Esophagus squamous epithelium (tissue), 5 donors: ENCODE measurements at regions not wholly inside any gene's neighbourhood (a gene's known extent, or its start where the extent isn't known, plus 50 kb on each side); places are given as distances from the start of the nearest gene placed in this dataset.

Source experiments
- DNase-seq: peaks from one replicate; lab custom pipeline; 2025; lab: John Stamatoyannopoulos, UW
- H3K27ac ChIP-seq, 4 donors: fragments of 200-600 bp; sonication (generic); one replicate each; pipeline ENCODE4 v1.5.1; 2016 to 2019; ENCODE audit warnings: mild to moderate bottlenecking in 1 of 4
- H3K27me3 ChIP-seq, 4 donors: fragments of 200-600 bp; sonication (generic); 1 replicate in 3 of 4; 2 replicates in 1 of 4; pipeline versions ENCODE4 v1.5.1 to v1.6.0; 2017 to 2021; ENCODE audit warnings: antibody characterized with exemption in 1 of 4
- H3K36me3 ChIP-seq, 3 donors: fragments of 200-600 bp; sonication (generic); one replicate each; pipeline ENCODE4 v1.5.1; 2016 to 2019
- H3K4me1 ChIP-seq, 3 donors: fragments of 200-600 bp; sonication (generic); one replicate each; pipeline ENCODE4 v1.5.1; 2017 to 2019
- H3K4me3 ChIP-seq, 4 donors: fragments of 200-600 bp; sonication (generic); 1 replicate in 3 of 4; 2 replicates in 1 of 4; pipeline ENCODE4 v1.5.1; 2016 to 2019; ENCODE audit warnings: mild to moderate bottlenecking in 2 of 4, moderate library complexity in 1 of 4
- H3K9me3 ChIP-seq, 3 donors: fragments of 200-600 bp; sonication (generic); one replicate each; pipeline ENCODE4 v1.5.1; 2016 to 2019
- POLR2A ChIP-seq, 4 donors: fragments of 450-650 bp; IDR thresholded peaks; one replicate each; pipeline ENCODE4 v1.6.1; 2017; ENCODE audit warnings: antibody characterized with exemption in 4 of 4, mild to moderate bottlenecking in 4 of 4, moderate library complexity in 3 of 4
- WGBS, 2 donors: methylation state at CpG; one replicate each; pipeline ENCODE4 v1.1.5; 2018; 5-methylcytosine and 5-hydroxymethylcytosine counted together
- intact Hi-C: fragments of 100-400 bp; cut with DNase I; formaldehyde crosslinking; loops from one replicate; pipeline ENCODE4 v1.15.0; 2022
- TF ChIP-seq, protein P1 (sequence below), 6 experiments: fragments of 450-650 bp in 4 of 6; fragments of 200-600 bp in 2 of 6; sonication (generic) in 2 of 6; IDR thresholded peaks; one replicate each; pipeline ENCODE4 v1.5.1; 2016 to 2019; ENCODE audit warnings: antibody characterized with exemption in 6 of 6, mild to moderate bottlenecking in 4 of 6, moderate library complexity in 4 of 6
- donor health status: DM: yes; HTN: yes; CAD: no.

DNA sequence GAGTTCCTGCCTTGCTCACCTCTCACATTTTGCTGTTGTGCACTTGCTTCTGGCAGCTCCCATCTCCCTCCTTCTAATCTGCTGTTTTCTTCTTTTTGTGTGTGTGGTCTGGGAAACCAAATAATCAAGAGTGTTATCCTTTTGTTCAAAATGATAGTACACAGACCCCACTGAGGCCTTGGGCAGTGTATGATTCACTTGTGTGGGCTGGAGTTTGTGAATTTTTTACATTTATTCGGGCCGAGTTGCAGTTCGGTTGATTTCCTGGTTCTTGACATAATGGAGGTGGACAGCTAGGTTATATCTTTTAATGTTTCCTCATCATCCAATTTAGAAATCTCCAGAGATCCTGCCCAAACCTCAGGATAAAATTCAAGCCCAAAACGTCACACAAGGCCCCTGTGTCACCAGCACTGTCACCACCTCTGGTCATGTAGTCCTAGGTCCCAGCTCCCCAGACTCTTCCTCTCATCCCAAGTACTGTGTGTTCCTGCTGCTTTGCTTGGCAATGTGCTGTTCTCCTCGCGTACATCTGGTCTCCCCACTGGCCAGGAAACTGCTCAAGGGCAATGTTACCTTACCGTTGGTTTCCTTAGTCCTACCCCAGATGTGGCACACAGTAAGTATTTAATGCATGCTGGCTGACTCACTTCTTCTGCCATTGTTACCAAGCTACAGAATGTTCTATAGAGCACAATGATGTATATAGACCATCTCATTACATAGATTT lies 55.7 kb upstream of the PHACTR2 start:
- Histone ChIP-seq H3K4me3 (no peak overlapping the region), H3K27ac (no peak overlapping the region), H3K9me3 (no peaks in the 10 kb centered on the region), H3K4me1 (peaks cover 0 to 2% (median 0%) of the 10 kb centered on the region in 3 donors), H3K36me3 (no peaks in the 10 kb centered on the region), H3K27me3 (no peaks in the 10 kb centered on the region)
- no peak for DNase-seq
- intact Hi-C loops, result no loop called here
- TF ChIP-seq, protein P1, sequence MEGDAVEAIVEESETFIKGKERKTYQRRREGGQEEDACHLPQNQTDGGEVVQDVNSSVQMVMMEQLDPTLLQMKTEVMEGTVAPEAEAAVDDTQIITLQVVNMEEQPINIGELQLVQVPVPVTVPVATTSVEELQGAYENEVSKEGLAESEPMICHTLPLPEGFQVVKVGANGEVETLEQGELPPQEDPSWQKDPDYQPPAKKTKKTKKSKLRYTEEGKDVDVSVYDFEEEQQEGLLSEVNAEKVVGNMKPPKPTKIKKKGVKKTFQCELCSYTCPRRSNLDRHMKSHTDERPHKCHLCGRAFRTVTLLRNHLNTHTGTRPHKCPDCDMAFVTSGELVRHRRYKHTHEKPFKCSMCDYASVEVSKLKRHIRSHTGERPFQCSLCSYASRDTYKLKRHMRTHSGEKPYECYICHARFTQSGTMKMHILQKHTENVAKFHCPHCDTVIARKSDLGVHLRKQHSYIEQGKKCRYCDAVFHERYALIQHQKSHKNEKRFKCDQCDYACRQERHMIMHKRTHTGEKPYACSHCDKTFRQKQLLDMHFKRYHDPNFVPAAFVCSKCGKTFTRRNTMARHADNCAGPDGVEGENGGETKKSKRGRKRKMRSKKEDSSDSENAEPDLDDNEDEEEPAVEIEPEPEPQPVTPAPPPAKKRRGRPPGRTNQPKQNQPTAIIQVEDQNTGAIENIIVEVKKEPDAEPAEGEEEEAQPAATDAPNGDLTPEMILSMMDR (IDR thresholded peaks at IDR 0.05), result no peak
- no peak for TF ChIP-seq POLR2A (IDR thresholded peaks at IDR 0.05)
- 79 to 81% methylated on average over 6 to 7 of the region's 7 CpGs for WGBS, 2 donors

DNA sequence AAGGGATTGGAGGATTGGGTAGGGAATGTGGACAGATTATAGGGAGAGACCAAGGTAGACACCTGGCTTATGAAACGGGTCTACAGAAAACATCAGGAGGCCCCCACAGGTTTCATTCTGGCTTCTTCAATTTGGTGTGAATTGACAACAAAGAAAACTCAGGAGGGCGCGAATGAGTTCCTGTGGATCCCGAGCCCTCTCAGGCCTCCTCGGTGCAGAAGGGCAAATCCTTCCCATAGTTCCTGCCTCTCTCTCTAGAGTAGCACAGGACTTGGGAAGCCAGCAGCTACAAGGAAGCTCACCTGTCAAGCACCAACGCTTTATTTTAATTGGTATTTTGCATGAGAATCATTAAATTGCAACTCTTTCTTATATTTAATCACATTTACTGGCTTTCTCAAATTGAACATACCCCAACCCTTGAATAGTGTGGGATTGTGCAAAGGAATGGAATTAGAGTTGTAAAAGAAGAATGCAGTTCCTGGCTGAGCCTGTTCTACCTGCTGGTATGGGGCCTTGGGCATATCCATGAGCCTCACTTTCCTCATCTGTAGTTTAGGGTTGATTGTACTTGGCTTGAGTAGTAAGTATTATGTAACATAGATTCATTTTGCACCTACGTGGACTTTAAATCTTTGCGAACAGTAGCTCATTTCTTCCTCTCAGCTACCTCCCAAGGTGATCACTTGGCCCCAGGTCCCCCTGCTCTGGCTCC lies 56.4 kb upstream of the PHACTR2 start:
- DNase-seq, result no peak
- H3K27ac ChIP-seq, result no peak overlapping the region
- no peak overlapping the region for H3K4me3 ChIP-seq
- no peaks in the 10 kb centered on the region for H3K27me3 ChIP-seq
- H3K36me3 ChIP-seq, result no peaks in the 10 kb centered on the region
- no peaks in the 10 kb centered on the region for H3K9me3 ChIP-seq
- intact Hi-C loops, result no loop called here
- no peak for TF ChIP-seq POLR2A (IDR thresholded peaks at IDR 0.05)
- TF ChIP-seq, protein P1 (IDR thresholded peaks at IDR 0.05), result no peak
- peaks cover 0 to 2% (median 0%) of the 10 kb centered on the region in 3 donors for H3K4me1 ChIP-seq
- WGBS, 2 donors, result 87 to 97% methylated on average over 8 of the region's 8 CpGs

DNA sequence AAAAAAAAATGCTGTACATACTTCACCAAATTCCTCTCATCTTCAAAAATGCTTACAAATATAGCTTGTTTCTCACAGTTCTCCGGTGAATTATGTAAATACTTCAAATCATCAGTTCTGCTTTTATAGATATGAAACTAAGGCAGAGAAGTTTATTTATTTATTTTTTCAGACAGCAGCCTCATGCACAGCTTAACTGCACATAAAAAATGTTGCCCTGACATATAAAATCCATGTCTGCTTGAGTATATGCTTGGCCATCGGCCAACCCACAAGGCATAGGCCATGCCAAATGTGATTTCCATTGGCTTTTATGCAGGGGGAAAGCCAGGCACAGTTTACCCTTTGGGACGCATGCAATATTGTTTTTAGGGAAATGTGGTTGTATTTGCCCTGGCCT lies 57.3 kb upstream of the PHACTR2 start:
- TF ChIP-seq POLR2A (IDR thresholded peaks at IDR 0.05), result no peak
- TF ChIP-seq, protein P1 (IDR thresholded peaks at IDR 0.05), result no peak
- Histone ChIP-seq H3K27me3 (no peaks in the 10 kb centered on the region), H3K4me3 (no peak overlapping the region), H3K36me3 (no peaks in the 10 kb centered on the region), H3K27ac (no peak overlapping the region), H3K4me1 (peaks cover 0 to 2% (median 0%) of the 10 kb centered on the region in 3 donors), H3K9me3 (no peaks in the 10 kb centered on the region)
- intact Hi-C loops, result no loop called here
- 35 to 67% methylated on average over 2 to 3 of the region's 3 CpGs for WGBS, 2 donors
- no peak for DNase-seq

DNA sequence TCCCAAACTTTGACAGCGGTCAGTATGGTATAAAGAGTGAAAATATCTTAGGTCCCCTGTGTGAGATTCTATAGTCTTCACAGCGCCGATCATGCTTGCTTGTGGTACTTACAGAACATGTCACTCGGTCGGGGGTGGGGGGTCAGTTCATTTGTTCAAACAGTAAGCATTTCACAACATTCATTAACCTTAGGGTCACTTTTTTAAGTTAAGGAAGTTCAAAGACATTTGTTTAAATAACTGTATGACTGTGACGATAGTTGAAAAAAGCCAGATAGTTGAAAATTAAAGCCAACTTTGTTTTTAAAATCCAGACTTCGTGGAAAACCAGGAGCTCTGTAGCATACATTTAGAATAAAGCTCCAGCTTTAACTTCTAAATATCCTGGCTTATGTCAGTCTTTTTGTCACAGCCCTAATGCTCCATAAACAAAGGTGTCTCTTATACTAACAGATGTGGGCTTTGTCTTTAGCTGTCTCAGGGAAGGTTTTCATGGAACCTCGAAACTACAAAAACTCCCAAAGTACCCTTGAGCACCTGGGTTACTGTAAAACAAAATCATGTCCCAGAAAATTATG lies 57.9 kb upstream of the PHACTR2 start:
- Histone ChIP-seq H3K27ac (no peak overlapping the region), H3K27me3 (no peaks in the 10 kb centered on the region), H3K4me3 (no peak overlapping the region), H3K9me3 (no peaks in the 10 kb centered on the region), H3K4me1 (peaks cover 0 to 2% (median 0%) of the 10 kb centered on the region in 3 donors), H3K36me3 (no peaks in the 10 kb centered on the region)
- TF ChIP-seq, protein P1 (IDR thresholded peaks at IDR 0.05), result no peak
- no peak for TF ChIP-seq POLR2A (IDR thresholded peaks at IDR 0.05)
- intact Hi-C loops, result no loop called here
- 77 to 87% methylated on average over 8 of the region's 8 CpGs for WGBS, 2 donors
- no peak for DNase-seq

DNA sequence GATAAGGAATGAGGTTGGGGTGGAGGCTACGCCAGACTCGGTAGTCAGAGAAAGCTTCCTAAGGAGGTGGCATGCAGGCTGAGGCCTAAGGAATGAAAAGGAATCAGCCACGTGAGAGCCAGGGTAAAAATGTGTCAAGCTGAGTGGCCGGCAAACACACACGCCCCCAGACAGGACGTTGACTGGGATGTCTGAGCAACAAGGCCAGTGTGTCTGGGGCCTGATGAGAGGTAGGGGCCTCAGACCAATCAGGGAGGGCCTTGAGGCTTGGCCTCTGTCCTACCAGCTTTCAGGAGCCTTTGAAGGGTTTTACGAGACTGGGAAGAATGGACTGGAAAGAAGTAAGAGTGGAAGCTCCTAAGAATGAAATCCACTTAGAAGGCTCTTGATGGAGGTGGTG lies 61.0 kb upstream of the PHACTR2 start:
- TF ChIP-seq, protein P1 (IDR thresholded peaks at IDR 0.05), result no peak
- TF ChIP-seq POLR2A (IDR thresholded peaks at IDR 0.05), result no peak
- Histone ChIP-seq H3K36me3 (no peaks in the 10 kb centered on the region), H3K27ac (no peak overlapping the region), H3K4me3 (no peak overlapping the region), H3K9me3 (no peaks in the 10 kb centered on the region), H3K4me1 (peaks cover 0 to 5% (median 0%) of the 10 kb centered on the region in 3 donors), H3K27me3 (no peaks in the 10 kb centered on the region)
- intact Hi-C loops, result no loop called here
- 56 to 78% methylated on average over 7 of the region's 7 CpGs for WGBS, 2 donors
- no peak for DNase-seq
